HCT116 (cell line): ENCODE measurements at regions not wholly inside any gene's neighbourhood (a gene's known extent, or its start where the extent isn't known, plus 50 kb on each side); places are given as distances from the start of the nearest gene placed in this dataset.

ENCODE experiments used
- ATAC-seq: fragments of 200-7000 bp; cut with Tn5 transposase; 2 replicates; pipeline ENCODE4 v1.9.1; 2020; ENCODE audit warnings: mild to moderate bottlenecking, moderate library complexity
- BruUV-seq: library from RNA; stranded (reverse); fragments of 400-500 nt; replicated peaks from 2 replicates; lab custom pipeline; 2021; lab: Mats Ljungman, UMichigan
- CTCF ChIA-PET: fragments of 300-600 bp; sonication (Branson Sonifier 250); formaldehyde crosslinking; loops from one replicate; lab custom pipeline; 2021; ENCODE audit warnings: antibody characterized with exemption; lab: Charles Lee
- POLR2A ChIA-PET: fragments of 300-600, 350-600 bp; sonication (Branson Sonifier 250); formaldehyde crosslinking; loops from one replicate; lab custom pipeline; 2021; ENCODE audit warnings: antibody characterized with exemption; lab: Charles Lee
- RAD21 ChIA-PET, 2 experiments: fragments of 300-600 bp; sonication (Branson Sonifier 250); formaldehyde crosslinking; loops; one replicate each; lab custom pipeline; 2023; ENCODE audit warnings: low total read pairs in 2 of 2; ENCODE audit not compliant: uncharacterized antibody in 2 of 2, unreplicated experiment in 2 of 2, low non-redundant PET in 1 of 2; lab: Charles Lee
- DNase-seq: peaks from one replicate; pipeline ENCODE4 v3.0.0-alpha.2; 2010; ENCODE audit warnings: low read depth, low spot score
- H2AFZ ChIP-seq: fragments of 200-600 bp; shearing (Covaris generic), sonication (generic); 2 replicates; pipeline ENCODE4 v1.6.1; 2017; ENCODE audit warnings: low read depth, mixed run types, mixed read lengths, antibody characterized with exemption, low read length; ENCODE audit not compliant: poor library complexity, severe bottlenecking
- H3K27ac ChIP-seq: 2 replicates; pipeline ENCODE4 v1.5.1; 2012; ENCODE audit warnings: low read depth, low read length
- H3K27me3 ChIP-seq: fragments of 200-600 bp; sonication (generic); 2 replicates; pipeline ENCODE4 v1.6.1; 2016; ENCODE audit warnings: mixed run types, low read length, mixed read lengths; ENCODE audit not compliant: insufficient read depth
- H3K36me3 ChIP-seq, 2 experiments: fragments of 200-500 bp in 1 of 2; fragments of 200-600 bp in 1 of 2; sonication (Bioruptor generic) in 1 of 2; sonication (generic) in 1 of 2; 2 replicates each; pipeline versions ENCODE4 v1.5.1 to v1.6.1; 2014 to 2016; ENCODE audit warnings: low read length in 2 of 2, inconsistent platforms in 1 of 2, mixed read lengths in 1 of 2, mixed run types in 1 of 2; ENCODE audit not compliant: insufficient read depth in 2 of 2, control insufficient read depth in 1 of 2
- H3K4me1 ChIP-seq, 2 experiments: fragments of 200-600 bp in 1 of 2; sonication (generic) in 1 of 2; 2 replicates each; pipeline versions ENCODE4 v1.5.1 to v1.6.1; 2012 to 2017; ENCODE audit warnings: low read length in 2 of 2, inconsistent platforms in 1 of 2, mild to moderate bottlenecking in 1 of 2, mixed read lengths in 1 of 2, mixed run types in 1 of 2, moderate library complexity in 1 of 2; ENCODE audit not compliant: insufficient read depth in 2 of 2, control insufficient read depth in 1 of 2
- H3K4me2 ChIP-seq: fragments of 200-600 bp; sonication (generic); 2 replicates; pipeline ENCODE4 v1.6.1; 2017; ENCODE audit warnings: mixed run types, low read length, mixed read lengths
- H3K4me3 ChIP-seq, 2 experiments: fragments of 200-600 bp in 1 of 2; sonication (generic) in 1 of 2; replicated peaks in 1 of 2; 2 replicates each; pipeline ENCODE4 v1.5.1; 2011 to 2016; ENCODE audit warnings: low read length in 2 of 2, control low read depth in 1 of 2, low read depth in 1 of 2, mild to moderate bottlenecking in 1 of 2, mixed read lengths in 1 of 2, mixed run types in 1 of 2
- H3K79me2 ChIP-seq: fragments of 200-600 bp; sonication (generic); 2 replicates; pipeline ENCODE4 v1.6.1; 2017; ENCODE audit warnings: mild to moderate bottlenecking, mixed run types, low read length, moderate library complexity, mixed read lengths; ENCODE audit not compliant: insufficient read depth
- H3K9ac ChIP-seq: fragments of 200-600 bp; sonication (generic); 2 replicates; pipeline ENCODE4 v1.6.1; 2016; ENCODE audit warnings: low read length, mixed read lengths
- H3K9me2 ChIP-seq: fragments of 200-600 bp; sonication (generic), shearing (Covaris generic); 2 replicates; pipeline ENCODE4 v1.6.1; 2017; ENCODE audit warnings: mixed run types, mild to moderate bottlenecking, moderate library complexity; ENCODE audit not compliant: insufficient read depth
- H3K9me3 ChIP-seq, 2 experiments: fragments of 200-500 bp in 1 of 2; fragments of 200-600 bp in 1 of 2; sonication (Bioruptor generic) in 1 of 2; sonication (generic) in 1 of 2; 2 replicates each; pipeline ENCODE4 v1.6.1; 2014 to 2017; ENCODE audit warnings: low read length in 2 of 2, mixed read lengths in 2 of 2, inconsistent platforms in 1 of 2, low read depth in 1 of 2, mild to moderate bottlenecking in 1 of 2, mixed run types in 1 of 2, moderate library complexity in 1 of 2; ENCODE audit not compliant: control insufficient read depth in 1 of 2, insufficient read depth in 1 of 2
- H4K20me1 ChIP-seq: fragments of 200-600 bp; sonication (generic), shearing (Covaris generic); 2 replicates; pipeline ENCODE4 v1.6.1; 2017; ENCODE audit warnings: mixed run types, mild to moderate bottlenecking, moderate library complexity; ENCODE audit not compliant: insufficient read depth
- CBX3 ChIP-seq: IDR thresholded peaks from 2 replicates; pipeline ENCODE4 v1.6.1; 2012; ENCODE audit warnings: low read depth
- CEBPB ChIP-seq: IDR thresholded peaks from 2 replicates; pipeline ENCODE4 v1.6.1; 2012; ENCODE audit warnings: low read depth
- EGR1 ChIP-seq: IDR thresholded peaks from 2 replicates; pipeline ENCODE4 v1.6.1; 2012; ENCODE audit warnings: low read depth
- EZH2phosphoT487 ChIP-seq: fragments of 200-600 bp; IDR thresholded peaks from 2 replicates; pipeline ENCODE4 v1.6.1; 2018; ENCODE audit warnings: antibody characterized with exemption, borderline replicate concordance
- FOSL1 ChIP-seq: IDR thresholded peaks from 2 replicates; pipeline ENCODE4 v1.6.1; 2012; ENCODE audit warnings: low read depth
- MAX ChIP-seq: IDR thresholded peaks from 2 replicates; pipeline ENCODE4 v1.6.1; 2012
- POLR2AphosphoS5 ChIP-seq: IDR thresholded peaks from 2 replicates; pipeline ENCODE4 v1.6.1; 2011; ENCODE audit warnings: mild to moderate bottlenecking, low read depth, low read length, moderate library complexity
- RAD21 ChIP-seq: IDR thresholded peaks from 2 replicates; pipeline ENCODE4 v1.6.1; 2012; ENCODE audit warnings: low read depth, mild to moderate bottlenecking
- SIN3A ChIP-seq: IDR thresholded peaks from 2 replicates; pipeline ENCODE4 v1.6.1; 2012; ENCODE audit warnings: low read depth
- SP1 ChIP-seq: IDR thresholded peaks from 2 replicates; pipeline ENCODE4 v1.6.1; 2012; ENCODE audit warnings: low read depth
- SRF ChIP-seq: IDR thresholded peaks from 2 replicates; pipeline ENCODE4 v1.6.1; 2012; ENCODE audit warnings: low read depth
- ZFX ChIP-seq: fragments of 450-650 bp; IDR thresholded peaks from 2 replicates; pipeline ENCODE4 v1.6.1; 2017
- ZNF274 ChIP-seq: fragments of 200-500 bp; sonication (Bioruptor generic); IDR thresholded peaks from 2 replicates; pipeline ENCODE4 v1.6.1; 2014; ENCODE audit warnings: mild to moderate bottlenecking, low read depth, low read length, inconsistent platforms
- intact Hi-C: fragments of 100-400 bp; cut with micrococcal nuclease; formaldehyde crosslinking; loops from 2 replicates; pipeline ENCODE4 v1.10.0; 2022
- TF ChIP-seq, protein P1 (sequence below): IDR thresholded peaks from 2 replicates; pipeline ENCODE4 v1.6.1; 2012

DNA sequence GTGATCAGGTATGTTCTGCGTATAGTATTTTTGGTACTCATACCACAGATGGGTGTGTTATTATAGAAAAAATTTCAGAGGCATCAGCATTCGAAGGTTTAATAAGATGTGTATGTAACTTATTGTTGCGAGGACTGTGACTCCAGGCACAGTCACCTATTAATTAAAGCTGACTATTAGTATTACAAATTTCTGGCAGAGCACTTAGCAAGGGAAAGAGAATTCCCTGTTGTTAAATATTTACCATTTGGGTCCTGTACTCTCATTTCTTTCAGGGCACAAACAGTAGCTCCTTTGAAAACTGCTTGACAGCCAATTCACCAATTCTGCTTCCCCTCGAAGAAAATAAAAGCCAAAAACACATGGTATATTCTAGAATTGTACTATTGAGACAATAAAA lies 653.8 kb downstream of the ELAVL2 start:
- TF ChIP-seq ZNF274 (no peak), CBX3 (no peak), EZH2phosphoT487 (no peak), POLR2AphosphoS5 (no peak), EGR1 (no peak), RAD21 (no peak), MAX (no peak), FOSL1 (no peak), SRF (no peak), SP1 (no peak), CEBPB (no peak), ZFX (no peak), SIN3A (no peak)
- TF ChIP-seq, protein P1, sequence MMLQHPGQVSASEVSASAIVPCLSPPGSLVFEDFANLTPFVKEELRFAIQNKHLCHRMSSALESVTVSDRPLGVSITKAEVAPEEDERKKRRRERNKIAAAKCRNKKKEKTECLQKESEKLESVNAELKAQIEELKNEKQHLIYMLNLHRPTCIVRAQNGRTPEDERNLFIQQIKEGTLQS = no peak
- H3K9ac ChIP-seq = no peak overlapping the region
- no peaks in the 10 kb centered on the region for H3K27me3 ChIP-seq
- H3K9me3 ChIP-seq = peaks cover 2 to 3% of the 10 kb centered on the region in 2 experiments; a peak in 2 of 4 replicates
- H3K4me3 ChIP-seq = no peak overlapping the region
- no peaks in the 10 kb centered on the region for H3K9me2 ChIP-seq
- RAD21 ChIA-PET = no interaction called here
- DNase-seq = no peak
- intact Hi-C loops = no loop called here
- no peak overlapping the region for H2AFZ ChIP-seq
- H4K20me1 ChIP-seq = no peaks in the 10 kb centered on the region
- CTCF ChIA-PET = no interaction called here
- POLR2A ChIA-PET = no interaction called here
- no peak overlapping the region for H3K4me2 ChIP-seq
- no peak overlapping the region for H3K27ac ChIP-seq
- ATAC-seq = no peak
- BruUV-seq = no TSS peak
- no peaks in the 10 kb centered on the region for H3K4me1 ChIP-seq
- H3K79me2 ChIP-seq = no peaks in the 10 kb centered on the region
- H3K36me3 ChIP-seq = no peaks in the 10 kb centered on the region
